GM18507 (cell line): ENCODE measurements at regions not wholly inside any gene's neighbourhood (a gene's known extent, or its start where the extent isn't known, plus 50 kb on each side); places are given as distances from the start of the nearest gene placed in this dataset.

Source experiments
- DNase-seq: peaks from one replicate; pipeline ENCODE4 v3.0.0; 2011; ENCODE audit warnings: low read depth; ENCODE audit not compliant: insufficient read length; ENCODE audit errors: extremely low spot score
- FAIRE-seq: peaks from 2 replicates; lab custom pipeline; 2011; peaks lifted over from hg19 to GRCh38; lab: Jason Lieb, UNC

GRCh38 chr2:217555081-217555876, 447.5 kb downstream of the TNS1 start:
- DNase-seq (no peak), FAIRE-seq (no peak)

- FAIRE-seq (no peak), DNase-seq (no peak)
These were observed 449.1 kb downstream of the TNS1 start for GRCh38 chr2:217553679-217554078.

GRCh38 chr2:217553202-217553601, 449.6 kb downstream of the TNS1 start:
- FAIRE-seq, result no peak
- no peak for DNase-seq

- FAIRE-seq, result no peak
- no peak for DNase-seq
These were observed 450.7 kb downstream of the TNS1 start for GRCh38 chr2:217552081-217552480.

GRCh38 chr2:217551252-217551899, 451.4 kb downstream of the TNS1 start:
- no peak for DNase-seq
- no peak for FAIRE-seq

- no peak for FAIRE-seq
These were observed 463.7 kb downstream of the TNS1 start for GRCh38 chr2:217539126-217539525.

GRCh38 chr2:217538719-217539118, 464.1 kb downstream of the TNS1 start:
- DNase-seq, result no peak
- no peak for FAIRE-seq

More at GRCh38 chr2:217539126-217539525, 463.7 kb downstream of the TNS1 start:
- no peak for DNase-seq

GRCh38 chr2:217535957-217536708, 466.7 kb downstream of the TNS1 start:
- DNase-seq (no peak), FAIRE-seq (no peak)

- FAIRE-seq, result no peak
These were observed 472.3 kb downstream of the TNS1 start for GRCh38 chr2:217530392-217531090.

GRCh38 chr2:217529271-217529670, 473.5 kb downstream of the TNS1 start:
- FAIRE-seq (no peak), DNase-seq (no peak)

More at GRCh38 chr2:217530392-217531090, 472.3 kb downstream of the TNS1 start:
- no peak for DNase-seq

- FAIRE-seq, result no peak
- DNase-seq, result no peak
These were observed 475.1 kb downstream of the TNS1 start for GRCh38 chr2:217527590-217528202.

GRCh38 chr2:217525076-217525475, 477.7 kb downstream of the TNS1 start:
- FAIRE-seq, result no peak

GRCh38 chr2:217523286-217523685, 479.5 kb downstream of the TNS1 start:
- DNase-seq, result no peak

More at GRCh38 chr2:217525076-217525475, 477.7 kb downstream of the TNS1 start:
- DNase-seq, result no peak

GRCh38 chr2:217521820-217522219, 481.0 kb downstream of the TNS1 start:
- FAIRE-seq, result no peak
- DNase-seq, result no peak

More at GRCh38 chr2:217523286-217523685, 479.5 kb downstream of the TNS1 start:
- no peak for FAIRE-seq

GRCh38 chr2:217520356-217521010, 482.3 kb downstream of the TNS1 start:
- no peak for DNase-seq
- no peak for FAIRE-seq

- no peak for DNase-seq
- no peak for FAIRE-seq
These were observed 485.4 kb downstream of the TNS1 start for GRCh38 chr2:217517402-217517801.

GRCh38 chr2:217515615-217516309, 487.0 kb downstream of the TNS1 start:
- FAIRE-seq (no peak), DNase-seq (no peak)

GRCh38 chr2:217513258-217513657, 489.5 kb downstream of the TNS1 start:
- no peak for FAIRE-seq
- no peak for DNase-seq
